HFFc6 (cell line): ENCODE measurements at regions not wholly inside any gene's neighbourhood (a gene's known extent, or its start where the extent isn't known, plus 50 kb on each side); places are given as distances from the start of the nearest gene placed in this dataset.

ENCODE experiments used
- DNase-seq: peaks from one replicate; pipeline ENCODE4 v3.0.0-alpha.2; 2018
- H3K27ac Mint-ChIP-seq: 2 replicates; pipeline ENCODE4 v1.8.0; 2020; ENCODE audit warnings: mild to moderate bottlenecking, mixed read lengths
- H3K27me3 Mint-ChIP-seq: 2 replicates; pipeline ENCODE4 v1.8.0; 2021; ENCODE audit warnings: mild to moderate bottlenecking, moderate library complexity, mixed read lengths; ENCODE audit not compliant: insufficient read depth
- H3K36me3 Mint-ChIP-seq: 2 replicates; pipeline ENCODE4 v1.8.0; 2021; ENCODE audit warnings: low read depth, mixed read lengths
- H3K4me1 Mint-ChIP-seq: 2 replicates; pipeline ENCODE4 v1.8.0; 2020; ENCODE audit warnings: low read depth, mixed read lengths
- H3K4me3 Mint-ChIP-seq: 2 replicates; pipeline ENCODE4 v1.8.0; 2020; ENCODE audit warnings: mild to moderate bottlenecking, moderate library complexity, mixed read lengths
- H3K9me3 Mint-ChIP-seq: 2 replicates; pipeline ENCODE4 v1.8.0; 2020; ENCODE audit warnings: mild to moderate bottlenecking, mixed read lengths
- TF ChIP-seq, protein P1 (sequence below): fragments of 200-600 bp; sonication (generic); IDR thresholded peaks from 2 replicates; pipeline ENCODE4 v1.5.0; 2021; ENCODE audit warnings: antibody characterized with exemption, mild to moderate bottlenecking

DNA sequence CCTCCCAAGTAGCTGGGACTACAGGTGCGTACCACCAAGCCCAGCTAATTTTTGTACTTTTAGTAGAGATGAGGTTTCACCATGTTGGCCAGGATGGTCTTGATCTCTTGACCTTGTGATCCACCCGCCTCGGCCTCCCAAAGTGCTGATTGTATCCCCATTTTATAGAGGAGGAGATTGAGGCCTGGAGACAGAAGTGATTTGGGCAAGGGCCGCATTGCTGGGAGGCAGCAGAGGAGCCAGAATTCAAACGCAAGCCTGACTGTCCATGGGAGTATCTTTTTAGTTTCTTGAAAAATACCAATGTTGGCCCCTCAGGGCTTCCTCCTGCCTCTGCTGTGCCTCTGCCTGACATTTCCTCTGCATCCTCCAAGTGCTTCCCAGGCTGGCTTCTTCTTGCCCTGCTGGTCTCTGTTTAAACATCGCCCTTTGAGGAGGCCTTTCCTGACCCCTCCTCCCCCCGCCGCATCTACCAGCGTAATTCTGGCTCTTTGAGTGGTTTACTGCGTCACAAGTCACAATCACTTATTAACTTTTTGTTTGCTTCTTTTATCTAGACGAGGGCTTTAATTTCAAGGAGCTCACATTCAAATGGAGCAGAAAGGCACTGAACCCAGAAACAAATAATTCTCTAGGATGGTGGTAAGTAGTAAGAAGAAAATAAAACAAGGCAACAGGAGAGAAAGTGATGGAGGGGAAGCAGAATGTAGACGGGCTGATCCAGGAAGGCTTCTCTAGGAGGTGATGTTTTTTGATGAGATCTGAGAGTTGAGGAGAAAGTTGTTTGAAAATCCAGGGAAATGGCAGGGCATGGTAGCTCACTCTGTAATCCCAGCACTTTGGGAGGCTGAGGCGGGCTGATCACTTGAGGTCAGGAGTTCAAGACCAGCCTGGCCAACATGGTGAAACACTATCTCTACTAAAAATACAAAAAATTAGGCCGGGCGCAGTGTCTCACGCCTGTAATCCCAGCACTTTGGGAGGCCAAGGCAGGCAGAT is 91.0 kb upstream of the MED13L start:
- Mint-ChIP-seq H3K4me3 (no peak overlapping the region), H3K9me3 (peaks cover 14% of the 10 kb centered on the region), H3K36me3 (peaks cover 13% of the 10 kb centered on the region), H3K27me3 (peaks cover 6% of the 10 kb centered on the region), H3K4me1 (peaks cover 37% of the 10 kb centered on the region), H3K27ac (peak overlapping the region; percentile 12; the same call in 1 of the 2 replicates)
- TF ChIP-seq, protein P1, sequence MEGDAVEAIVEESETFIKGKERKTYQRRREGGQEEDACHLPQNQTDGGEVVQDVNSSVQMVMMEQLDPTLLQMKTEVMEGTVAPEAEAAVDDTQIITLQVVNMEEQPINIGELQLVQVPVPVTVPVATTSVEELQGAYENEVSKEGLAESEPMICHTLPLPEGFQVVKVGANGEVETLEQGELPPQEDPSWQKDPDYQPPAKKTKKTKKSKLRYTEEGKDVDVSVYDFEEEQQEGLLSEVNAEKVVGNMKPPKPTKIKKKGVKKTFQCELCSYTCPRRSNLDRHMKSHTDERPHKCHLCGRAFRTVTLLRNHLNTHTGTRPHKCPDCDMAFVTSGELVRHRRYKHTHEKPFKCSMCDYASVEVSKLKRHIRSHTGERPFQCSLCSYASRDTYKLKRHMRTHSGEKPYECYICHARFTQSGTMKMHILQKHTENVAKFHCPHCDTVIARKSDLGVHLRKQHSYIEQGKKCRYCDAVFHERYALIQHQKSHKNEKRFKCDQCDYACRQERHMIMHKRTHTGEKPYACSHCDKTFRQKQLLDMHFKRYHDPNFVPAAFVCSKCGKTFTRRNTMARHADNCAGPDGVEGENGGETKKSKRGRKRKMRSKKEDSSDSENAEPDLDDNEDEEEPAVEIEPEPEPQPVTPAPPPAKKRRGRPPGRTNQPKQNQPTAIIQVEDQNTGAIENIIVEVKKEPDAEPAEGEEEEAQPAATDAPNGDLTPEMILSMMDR, result no peak
- DNase-seq, result no peak

DNA sequence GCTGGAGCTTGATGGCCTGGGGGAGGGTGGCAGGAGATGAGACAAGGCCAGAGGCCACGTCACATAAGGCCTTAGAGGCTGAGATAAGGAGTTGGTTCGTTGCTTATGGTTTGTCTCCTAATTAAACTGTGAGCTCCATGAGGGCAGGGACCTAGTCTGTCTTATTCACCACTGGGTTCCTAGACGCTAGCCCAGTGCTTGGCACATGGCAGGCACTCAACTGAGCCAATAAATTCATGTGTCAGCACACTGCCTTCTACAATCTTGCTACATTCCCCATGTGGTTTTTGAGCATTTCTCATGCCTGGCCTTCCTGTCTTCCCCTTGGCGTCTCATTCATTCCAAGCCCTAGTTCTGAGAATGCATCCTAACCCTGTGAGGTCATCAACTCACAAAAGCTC is 92.5 kb upstream of the MED13L start:
- Mint-ChIP-seq H3K27me3 (peaks cover 6% of the 10 kb centered on the region), H3K9me3 (peaks cover 14% of the 10 kb centered on the region), H3K4me1 (peaks cover 41% of the 10 kb centered on the region), H3K4me3 (no peak overlapping the region), H3K36me3 (peaks cover 13% of the 10 kb centered on the region), H3K27ac (peak overlapping the region; percentile 56)
- DNase-seq, result peak; percentile 71
- TF ChIP-seq, protein P1, result no peak

DNA sequence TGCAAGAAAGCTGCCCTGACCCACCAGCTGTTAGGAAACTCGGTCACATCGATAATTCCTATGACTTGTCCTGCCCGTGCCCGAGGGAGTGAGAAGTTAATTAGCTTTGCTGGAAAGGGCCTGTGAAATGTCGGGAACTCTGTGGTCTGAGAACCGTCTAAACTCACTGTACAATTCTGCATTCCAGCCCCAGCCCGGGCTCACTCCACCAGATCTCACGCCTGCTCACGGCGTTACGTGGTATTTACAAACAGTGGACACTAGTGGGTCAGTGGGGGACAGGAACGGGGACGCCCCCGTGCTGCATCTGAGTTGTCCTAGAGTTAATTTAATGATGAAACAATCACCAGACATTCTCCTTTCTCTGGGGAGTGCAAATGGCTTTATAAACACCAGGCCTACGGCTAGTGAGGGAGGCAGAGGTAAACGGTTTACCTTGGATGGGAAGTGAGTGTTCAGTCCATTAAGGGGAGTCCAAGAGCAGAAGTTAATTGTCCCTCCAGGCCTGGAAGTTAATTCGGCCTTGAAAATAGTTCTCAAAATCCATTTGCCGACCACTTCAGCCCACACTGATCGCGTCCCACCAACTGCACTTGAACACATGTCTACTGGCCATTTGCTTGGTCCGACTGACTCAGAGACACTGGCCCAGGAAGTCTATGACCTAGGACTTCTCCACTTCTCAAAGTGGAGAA is 93.5 kb upstream of the MED13L start:
- TF ChIP-seq, protein P1, result no peak
- H3K4me1 Mint-ChIP-seq, result peaks cover 51% of the 10 kb centered on the region
- no peak overlapping the region for H3K4me3 Mint-ChIP-seq
- H3K9me3 Mint-ChIP-seq, result peaks cover 14% of the 10 kb centered on the region
- peak overlapping the region; percentile 61; the same call in 1 of the 2 replicates for H3K27ac Mint-ChIP-seq
- DNase-seq, result no peak
- H3K36me3 Mint-ChIP-seq, result peaks cover 13% of the 10 kb centered on the region
- H3K27me3 Mint-ChIP-seq, result peaks cover 6% of the 10 kb centered on the region

DNA sequence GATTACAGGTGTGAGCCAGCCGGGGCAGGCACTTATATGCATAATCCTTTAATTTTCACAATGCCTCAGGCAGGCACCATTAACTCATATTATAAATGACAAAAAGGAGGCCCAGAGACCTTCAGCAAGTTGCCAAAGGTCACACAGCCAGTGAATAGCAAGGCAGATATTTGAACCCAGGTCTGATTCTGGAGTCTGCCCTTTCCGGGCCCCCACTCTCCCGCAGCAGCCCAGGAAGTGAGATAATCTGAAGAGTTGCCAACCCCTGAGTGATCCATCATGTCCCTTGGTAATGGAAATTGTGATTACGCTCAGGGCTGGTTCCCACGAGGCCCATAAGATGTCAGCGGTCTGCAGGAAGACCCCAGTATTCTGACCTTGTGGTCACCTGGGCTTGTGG is 95.3 kb upstream of the MED13L start:
- Mint-ChIP-seq H3K27ac (no peak overlapping the region), H3K9me3 (peaks cover 14% of the 10 kb centered on the region), H3K36me3 (peaks cover 13% of the 10 kb centered on the region), H3K27me3 (peaks cover 6% of the 10 kb centered on the region), H3K4me1 (peaks cover 69% of the 10 kb centered on the region), H3K4me3 (no peak overlapping the region)
- no peak for DNase-seq
- TF ChIP-seq, protein P1, result no peak

DNA sequence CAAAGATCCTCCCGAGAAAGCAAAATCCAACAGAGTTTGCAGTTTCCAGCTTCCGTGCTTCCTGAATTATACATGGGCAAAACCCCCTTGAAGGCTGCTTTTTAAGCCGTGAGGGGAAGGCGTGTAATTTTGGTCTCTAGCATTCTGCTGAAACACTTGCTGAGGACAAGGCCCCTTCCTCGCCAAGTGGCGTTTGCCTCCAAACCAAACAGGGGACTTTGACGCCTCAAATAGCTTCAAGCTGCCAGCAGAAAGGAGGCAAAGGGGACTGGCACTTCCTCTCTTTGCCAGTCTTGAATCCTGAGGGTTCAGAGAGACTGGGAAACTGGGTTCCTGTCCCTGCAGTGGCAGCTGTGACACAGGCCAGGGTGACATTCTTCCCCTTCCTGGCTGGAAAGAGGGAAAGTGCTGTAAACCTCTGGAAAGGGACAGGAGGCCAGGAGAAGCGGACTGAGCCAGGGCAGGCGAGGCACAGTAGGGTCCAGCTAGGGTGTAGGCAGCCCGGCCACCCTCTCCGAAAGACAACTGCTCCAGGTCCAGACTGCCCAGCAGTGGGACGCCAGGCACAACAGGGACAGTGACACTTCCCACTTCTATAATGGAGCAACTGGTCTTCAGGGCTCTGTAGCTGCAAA is 96.2 kb upstream of the MED13L start:
- Mint-ChIP-seq H3K36me3 (peaks cover 10% of the 10 kb centered on the region), H3K27me3 (peaks cover 6% of the 10 kb centered on the region; the same call in 1 of the 2 replicates), H3K27ac (0 out of 2 replicates have a peak overlapping the region, but pooled peaks have one; percentile 33), H3K4me3 (no peak overlapping the region), H3K9me3 (peaks cover 11% of the 10 kb centered on the region), H3K4me1 (peaks cover 67% of the 10 kb centered on the region)
- no peak for DNase-seq
- TF ChIP-seq, protein P1, result no peak
